H9 (cell line): ENCODE measurements at regions not wholly inside any gene's neighbourhood (a gene's known extent, or its start where the extent isn't known, plus 50 kb on each side); places are given as distances from the start of the nearest gene placed in this dataset.

Source experiments
- DNase-seq: peaks from one replicate; pipeline ENCODE4 v3.0.0-alpha.2; 2017
- H2AFZ ChIP-seq: one replicate; pipeline ENCODE4 v1.6.1; 2013; ENCODE audit warnings: mild to moderate bottlenecking, low read length, control low read depth, moderate library complexity
- H2AK5ac ChIP-seq: 2 replicates; pipeline ENCODE4 v1.6.1; 2013; ENCODE audit warnings: low read length, control low read depth, mixed read lengths; ENCODE audit not compliant: insufficient read length
- H2BK120ac ChIP-seq: one replicate; pipeline ENCODE4 v1.6.1; 2013; ENCODE audit warnings: low read depth, mild to moderate bottlenecking, low read length, control low read depth, inconsistent platforms; ENCODE audit not compliant: poor library complexity, severe bottlenecking
- H2BK12ac ChIP-seq: 2 replicates; pipeline ENCODE4 v1.6.1; 2013; ENCODE audit warnings: low read length, control low read depth, mixed read lengths, low read depth; ENCODE audit not compliant: insufficient read length
- H2BK15ac ChIP-seq: 2 replicates; pipeline ENCODE4 v1.6.1; 2013; ENCODE audit warnings: low read depth, low read length, control low read depth
- H2BK20ac ChIP-seq: one replicate; pipeline ENCODE4 v1.6.1; 2013; ENCODE audit warnings: low read depth, mild to moderate bottlenecking, low read length, control low read depth, inconsistent platforms; ENCODE audit not compliant: poor library complexity, severe bottlenecking
- H2BK5ac ChIP-seq: 2 replicates; pipeline ENCODE4 v1.6.1; 2013; ENCODE audit warnings: low read length, control low read depth, mixed read lengths; ENCODE audit not compliant: insufficient read length
- H3K14ac ChIP-seq: 2 replicates; pipeline ENCODE4 v1.6.1; 2013; ENCODE audit warnings: low read length, control low read depth; ENCODE audit not compliant: insufficient read depth
- H3K18ac ChIP-seq: 2 replicates; pipeline ENCODE4 v1.6.1; 2013; ENCODE audit warnings: low read depth, mild to moderate bottlenecking, mixed read lengths, low read length, control low read depth; ENCODE audit not compliant: insufficient read length
- H3K23ac ChIP-seq: 2 replicates; pipeline ENCODE4 v1.6.1; 2013; ENCODE audit warnings: low read length, control low read depth, mixed read lengths, low read depth; ENCODE audit not compliant: insufficient read length
- H3K23me2 ChIP-seq: 2 replicates; pipeline ENCODE4 v1.6.1; 2013; ENCODE audit warnings: low read depth, mild to moderate bottlenecking, mixed read lengths, low read length, control low read depth; ENCODE audit not compliant: insufficient read length, poor library complexity, severe bottlenecking
- H3K27ac ChIP-seq: 2 replicates; pipeline ENCODE4 v1.5.1; 2013; ENCODE audit warnings: low read length, control low read depth, mixed read lengths, low read depth; ENCODE audit not compliant: insufficient read length
- H3K27me3 ChIP-seq: 2 replicates; pipeline ENCODE4 v1.6.1; 2013; ENCODE audit warnings: low read length, control low read depth, inconsistent platforms; ENCODE audit not compliant: insufficient read depth
- H3K4ac ChIP-seq: 2 replicates; pipeline ENCODE4 v1.6.1; 2013; ENCODE audit warnings: low read depth, mild to moderate bottlenecking, control low read depth, inconsistent platforms, low read length, moderate library complexity
- H3K4me1 ChIP-seq: 2 replicates; pipeline ENCODE4 v1.6.1; 2013; ENCODE audit warnings: low read length, control low read depth, inconsistent platforms; ENCODE audit not compliant: insufficient read depth
- H3K4me2 ChIP-seq: 2 replicates; pipeline ENCODE4 v1.6.1; 2013; ENCODE audit warnings: low read length, control low read depth, mixed read lengths; ENCODE audit not compliant: insufficient read length, insufficient read depth
- H3K56ac ChIP-seq: 2 replicates; pipeline ENCODE4 v1.6.1; 2013; ENCODE audit warnings: low read depth, mild to moderate bottlenecking, mixed read lengths, low read length, control low read depth; ENCODE audit not compliant: insufficient read length
- H3K79me1 ChIP-seq: 2 replicates; pipeline ENCODE4 v1.6.1; 2013; ENCODE audit warnings: low read depth, mild to moderate bottlenecking, moderate library complexity, low read length, control low read depth, inconsistent platforms; ENCODE audit not compliant: insufficient read depth, poor library complexity, severe bottlenecking
- H3K79me2 ChIP-seq: 2 replicates; pipeline ENCODE4 v1.6.1; 2013; ENCODE audit warnings: low read length, control low read depth, inconsistent platforms; ENCODE audit not compliant: insufficient read depth
- H3K9ac ChIP-seq: 2 replicates; pipeline ENCODE4 v1.6.1; 2013; ENCODE audit warnings: low read length, control low read depth, mixed read lengths; ENCODE audit not compliant: insufficient read length; ENCODE audit errors: extremely low read depth
- H3K9me3 ChIP-seq: one replicate; pipeline ENCODE4 v1.6.1; 2013; ENCODE audit warnings: low read depth, low read length, inconsistent platforms; ENCODE audit not compliant: control insufficient read depth
- H3T11ph ChIP-seq: one replicate; pipeline ENCODE4 v1.6.1; 2013; ENCODE audit warnings: mild to moderate bottlenecking, low read length, control low read depth, inconsistent platforms
- H4K20me1 ChIP-seq: one replicate; pipeline ENCODE4 v1.6.1; 2013; ENCODE audit not compliant: control insufficient read depth, insufficient read length, insufficient read depth
- H4K5ac ChIP-seq: 2 replicates; pipeline ENCODE4 v1.6.1; 2013; ENCODE audit warnings: low read depth, mild to moderate bottlenecking, mixed read lengths, low read length, control low read depth; ENCODE audit not compliant: insufficient read length
- H4K8ac ChIP-seq: replicated peaks from 2 replicates; pipeline ENCODE4 v1.6.1; 2013; ENCODE audit warnings: low read length, control low read depth, mixed read lengths, low read depth; ENCODE audit not compliant: insufficient read length
- H4K91ac ChIP-seq: 2 replicates; pipeline ENCODE4 v1.6.1; 2013; ENCODE audit warnings: low read depth, mild to moderate bottlenecking, moderate library complexity, mixed read lengths, low read length, control low read depth; ENCODE audit not compliant: insufficient read length
- H3K27ac Mint-ChIP-seq, 3 experiments: 2 replicates in 2 of 3; 3 replicates in 1 of 3; pipeline ENCODE4 v1.8.0; 2020 to 2021; ENCODE audit warnings: mixed read lengths in 3 of 3, mild to moderate bottlenecking in 1 of 3, moderate library complexity in 1 of 3
- H3K27me3 Mint-ChIP-seq: 2 replicates; pipeline ENCODE4 v1.8.0; 2021; ENCODE audit warnings: low read depth, mild to moderate bottlenecking, moderate library complexity, mixed read lengths
- H3K36me3 Mint-ChIP-seq, 3 experiments: 2 replicates in 2 of 3; 3 replicates in 1 of 3; pipeline ENCODE4 v1.8.0; 2020 to 2021; ENCODE audit warnings: low read depth in 3 of 3, mixed read lengths in 3 of 3; ENCODE audit not compliant: insufficient read depth in 1 of 3
- H3K4me1 Mint-ChIP-seq, 2 experiments: 2 replicates each; pipeline ENCODE4 v1.8.0; 2020; ENCODE audit warnings: mixed read lengths in 2 of 2
- H3K4me3 Mint-ChIP-seq, 2 experiments: 2 replicates in 1 of 2; 3 replicates in 1 of 2; pipeline ENCODE4 v1.8.0; 2020 to 2021; ENCODE audit warnings: mild to moderate bottlenecking in 2 of 2, mixed read lengths in 2 of 2, moderate library complexity in 1 of 2
- H3K9me3 Mint-ChIP-seq, 2 experiments: 2 replicates in 1 of 2; 3 replicates in 1 of 2; pipeline ENCODE4 v1.8.0; 2020; ENCODE audit warnings: mild to moderate bottlenecking in 2 of 2, mixed read lengths in 2 of 2, moderate library complexity in 1 of 2
- CTCF ChIP-seq: fragments of 200-600 bp; sonication (generic); conservative IDR thresholded peaks from 3 replicates; pipeline ENCODE4 v1.8.0; 2021; ENCODE audit warnings: antibody characterized with exemption, mild to moderate bottlenecking
- WGBS: extraction: QIAGEN DNeasy Blood & Tissue Kit; methylation state at CpG from one replicate; pipeline ENCODE4 v1.1.7; 2013; ENCODE audit warnings: missing lambda C conversion rate, low lambda C conversion rate, mixed read lengths; ENCODE audit not compliant: insufficient read length; ENCODE audit errors: extremely low coverage; 5-methylcytosine and 5-hydroxymethylcytosine counted together

GRCh38 chr10:128520211-128520815, 394.1 kb upstream of the MKI67 start:
- Mint-ChIP-seq H3K27me3 (no peaks in the 10 kb centered on the region; the same call in none of the 2 replicates), H3K4me1 (peaks cover 7 to 8% of the 10 kb centered on the region in 2 experiments; a peak in 3 of 4 replicates), H3K27ac (peak overlapping the region in 1 of 3 experiments; percentile 54; a peak in 1 of 7 replicates), H3K9me3 (no peaks in the 10 kb centered on the region; a peak in 1 of 5 replicates), H3K4me3 (no peak overlapping the region), H3K36me3 (no peaks in the 10 kb centered on the region; a peak in 2 of 7 replicates)
- Histone ChIP-seq H2AK5ac (no peak overlapping the region), H3K4ac (no peak overlapping the region), H4K91ac (no peak overlapping the region), H2BK12ac (no peak overlapping the region), H4K8ac (no peak overlapping the region), H3K27ac (no peak overlapping the region), H4K5ac (no peak overlapping the region), H3K18ac (no peak overlapping the region), H3K56ac (no peak overlapping the region), H3K9me3 (no peaks in the 10 kb centered on the region), H3K23ac (no peak overlapping the region), H2BK20ac (no peak overlapping the region), H2BK15ac (no peak overlapping the region), H3K23me2 (peaks cover 5% of the 10 kb centered on the region), H2BK5ac (no peak overlapping the region), H2BK120ac (no peak overlapping the region), H3T11ph (no peak overlapping the region), H3K79me2 (no peaks in the 10 kb centered on the region), H3K4me1 (no peaks in the 10 kb centered on the region), H2AFZ (no peak overlapping the region), H4K20me1 (no peaks in the 10 kb centered on the region), H3K9ac (no peak overlapping the region), H3K27me3 (no peaks in the 10 kb centered on the region; the same call in 1 of the 2 replicates), H3K79me1 (no peaks in the 10 kb centered on the region), H3K4me2 (no peak overlapping the region), H3K14ac (no peak overlapping the region)
- WGBS: no CpG with 5 or more reads among the region's 11 CpGs
- TF ChIP-seq CTCF: no peak
- DNase-seq: no peak
